ENCODE measurements at regions not wholly inside any gene's neighbourhood (a gene's known extent, or its start where the extent isn't known, plus 50 kb on each side); places are given as distances from the start of the nearest gene placed in this dataset.

DNA sequence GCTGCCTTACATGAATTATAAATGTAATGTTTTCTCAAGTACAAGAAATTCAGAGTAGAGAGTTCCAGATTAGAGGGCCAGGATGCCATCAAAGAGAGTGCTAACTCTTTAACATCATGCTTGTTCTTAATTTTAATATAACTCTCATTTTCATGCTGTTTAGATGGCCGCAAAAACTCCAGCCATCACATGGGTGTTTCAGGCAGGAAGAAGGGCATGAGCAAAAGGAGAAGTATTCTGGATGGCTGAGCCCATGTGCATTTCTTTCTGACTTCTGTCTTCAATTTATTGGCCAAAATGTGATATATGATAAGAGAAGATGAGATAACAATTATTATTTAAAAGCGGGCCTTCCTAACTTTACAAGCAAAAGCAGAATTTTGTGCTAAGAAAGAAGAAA is 1328.6 kb downstream of the MRPL39 start:
- no peak for TF ChIP-seq CBX8 (IDR thresholded peaks at IDR 0.05)
- TF ChIP-seq ZFP36 (IDR thresholded peaks at IDR 0.05; ENCODE audit: borderline replicate concordance, partially characterized antibody): no peak
- no peak for TF ChIP-seq POLR2AphosphoS2 (conservative IDR thresholded peaks at IDR 0.05; ENCODE audit: low read length)
- TF ChIP-seq ESRRA (IDR thresholded peaks at IDR 0.05; ENCODE audit: borderline replicate concordance, low read length): no peak
- no peak for TF ChIP-seq HMGXB4 (CRISPR knock-in tag; IDR thresholded peaks at IDR 0.05; ENCODE audit: borderline replicate concordance)

All from A549 (cell line).